ENCODE measurements at regions not wholly inside any gene's neighbourhood (a gene's known extent, or its start where the extent isn't known, plus 50 kb on each side); places are given as distances from the start of the nearest gene placed in this dataset.

DNA sequence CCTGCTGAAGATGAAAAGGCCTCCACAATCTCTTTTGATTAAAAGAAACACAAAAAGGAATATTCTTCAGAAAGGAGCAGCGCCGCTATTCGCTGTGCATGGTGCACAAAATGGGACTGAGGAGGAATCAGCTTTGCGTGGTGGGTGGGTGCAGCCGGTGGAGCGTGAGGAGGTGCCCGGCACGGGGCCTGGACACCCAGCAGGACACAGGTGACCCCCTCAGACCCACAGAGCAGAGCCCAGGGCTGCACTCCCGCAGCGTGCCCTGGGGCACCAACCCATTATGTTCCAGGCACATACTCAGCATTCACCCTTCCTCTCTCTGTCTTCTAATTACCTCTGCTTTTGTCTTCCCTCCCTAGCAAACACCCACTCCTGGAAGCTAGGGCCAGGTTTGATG, 238.0 kb upstream of the PPP2R2D start:
- TF ChIP-seq CHD2 (IDR thresholded peaks at IDR 0.05; ENCODE audit: low read length, partially characterized antibody): no peak
- TF ChIP-seq HDAC2 (IDR thresholded peaks at IDR 0.05): no peak
- TF ChIP-seq, protein P1, sequence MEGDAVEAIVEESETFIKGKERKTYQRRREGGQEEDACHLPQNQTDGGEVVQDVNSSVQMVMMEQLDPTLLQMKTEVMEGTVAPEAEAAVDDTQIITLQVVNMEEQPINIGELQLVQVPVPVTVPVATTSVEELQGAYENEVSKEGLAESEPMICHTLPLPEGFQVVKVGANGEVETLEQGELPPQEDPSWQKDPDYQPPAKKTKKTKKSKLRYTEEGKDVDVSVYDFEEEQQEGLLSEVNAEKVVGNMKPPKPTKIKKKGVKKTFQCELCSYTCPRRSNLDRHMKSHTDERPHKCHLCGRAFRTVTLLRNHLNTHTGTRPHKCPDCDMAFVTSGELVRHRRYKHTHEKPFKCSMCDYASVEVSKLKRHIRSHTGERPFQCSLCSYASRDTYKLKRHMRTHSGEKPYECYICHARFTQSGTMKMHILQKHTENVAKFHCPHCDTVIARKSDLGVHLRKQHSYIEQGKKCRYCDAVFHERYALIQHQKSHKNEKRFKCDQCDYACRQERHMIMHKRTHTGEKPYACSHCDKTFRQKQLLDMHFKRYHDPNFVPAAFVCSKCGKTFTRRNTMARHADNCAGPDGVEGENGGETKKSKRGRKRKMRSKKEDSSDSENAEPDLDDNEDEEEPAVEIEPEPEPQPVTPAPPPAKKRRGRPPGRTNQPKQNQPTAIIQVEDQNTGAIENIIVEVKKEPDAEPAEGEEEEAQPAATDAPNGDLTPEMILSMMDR (IDR thresholded peaks at IDR 0.05): no peak
- no peak for TF ChIP-seq EP300 (IDR thresholded peaks at IDR 0.05)
- TF ChIP-seq ZSCAN20 (CRISPR knock-in tag; IDR thresholded peaks at IDR 0.05): no peak
- TF ChIP-seq, protein P2, sequence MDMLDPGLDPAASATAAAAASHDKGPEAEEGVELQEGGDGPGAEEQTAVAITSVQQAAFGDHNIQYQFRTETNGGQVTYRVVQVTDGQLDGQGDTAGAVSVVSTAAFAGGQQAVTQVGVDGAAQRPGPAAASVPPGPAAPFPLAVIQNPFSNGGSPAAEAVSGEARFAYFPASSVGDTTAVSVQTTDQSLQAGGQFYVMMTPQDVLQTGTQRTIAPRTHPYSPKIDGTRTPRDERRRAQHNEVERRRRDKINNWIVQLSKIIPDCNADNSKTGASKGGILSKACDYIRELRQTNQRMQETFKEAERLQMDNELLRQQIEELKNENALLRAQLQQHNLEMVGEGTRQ (IDR thresholded peaks at IDR 0.05): no peak
- TF ChIP-seq, protein P3, sequence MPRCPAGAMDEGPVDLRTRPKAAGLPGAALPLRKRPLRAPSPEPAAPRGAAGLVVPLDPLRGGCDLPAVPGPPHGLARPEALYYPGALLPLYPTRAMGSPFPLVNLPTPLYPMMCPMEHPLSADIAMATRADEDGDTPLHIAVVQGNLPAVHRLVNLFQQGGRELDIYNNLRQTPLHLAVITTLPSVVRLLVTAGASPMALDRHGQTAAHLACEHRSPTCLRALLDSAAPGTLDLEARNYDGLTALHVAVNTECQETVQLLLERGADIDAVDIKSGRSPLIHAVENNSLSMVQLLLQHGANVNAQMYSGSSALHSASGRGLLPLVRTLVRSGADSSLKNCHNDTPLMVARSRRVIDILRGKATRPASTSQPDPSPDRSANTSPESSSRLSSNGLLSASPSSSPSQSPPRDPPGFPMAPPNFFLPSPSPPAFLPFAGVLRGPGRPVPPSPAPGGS (IDR thresholded peaks at IDR 0.05): no peak
- TF ChIP-seq, protein P4, sequence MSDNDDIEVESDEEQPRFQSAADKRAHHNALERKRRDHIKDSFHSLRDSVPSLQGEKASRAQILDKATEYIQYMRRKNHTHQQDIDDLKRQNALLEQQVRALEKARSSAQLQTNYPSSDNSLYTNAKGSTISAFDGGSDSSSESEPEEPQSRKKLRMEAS (IDR thresholded peaks at IDR 0.05): no peak
